DOHH2 (cell line): ENCODE measurements at regions not wholly inside any gene's neighbourhood (a gene's known extent, or its start where the extent isn't known, plus 50 kb on each side); places are given as distances from the start of the nearest gene placed in this dataset.

ENCODE experiments used
- H3F3A ChIP-seq: fragments of 200-600 bp; sonication (generic), shearing (Covaris generic); 2 replicates; pipeline ENCODE4 v1.6.0; 2016; ENCODE audit warnings: antibody characterized with exemption, mild to moderate bottlenecking; ENCODE audit not compliant: control insufficient read depth, insufficient read depth
- H3K27ac ChIP-seq: fragments of 200-600 bp; sonication (generic); 2 replicates; pipeline ENCODE4 v1.5.1; 2014; ENCODE audit warnings: low read depth, mild to moderate bottlenecking, low read length, moderate library complexity
- H3K27me3 ChIP-seq: fragments of 200-600 bp; sonication (generic); 2 replicates; pipeline ENCODE4 v1.6.1; 2014; ENCODE audit warnings: mild to moderate bottlenecking, low read length, mixed read lengths; ENCODE audit not compliant: control insufficient read depth
- H3K36me3 ChIP-seq: fragments of 200-600 bp; sonication (generic); 2 replicates; pipeline ENCODE4 v1.6.1; 2014; ENCODE audit warnings: mild to moderate bottlenecking, low read length, moderate library complexity, mixed read lengths; ENCODE audit not compliant: control insufficient read depth
- H3K4me1 ChIP-seq: fragments of 200-600 bp; sonication (generic); 2 replicates; pipeline ENCODE4 v1.6.1; 2014; ENCODE audit warnings: mild to moderate bottlenecking, low read length, mixed read lengths; ENCODE audit not compliant: control insufficient read depth
- H3K4me2 ChIP-seq: fragments of 200-600 bp; sonication (generic); 2 replicates; pipeline ENCODE4 v1.6.0; 2014; ENCODE audit warnings: mild to moderate bottlenecking, low read length, moderate library complexity
- H3K4me3 ChIP-seq: fragments of 200-600 bp; sonication (generic); 2 replicates; pipeline ENCODE4 v1.5.1; 2014; ENCODE audit warnings: mild to moderate bottlenecking, low read length, mixed read lengths
- H3K79me2 ChIP-seq: fragments of 200-600 bp; sonication (generic); 2 replicates; pipeline ENCODE4 v1.6.1; 2014; ENCODE audit warnings: mild to moderate bottlenecking, low read length, mixed read lengths; ENCODE audit not compliant: control insufficient read depth
- H3K9me2 ChIP-seq: fragments of 200-600 bp; sonication (generic); replicated peaks from 2 replicates; pipeline ENCODE4 v1.6.1; 2014; ENCODE audit warnings: mild to moderate bottlenecking, low read length, mixed read lengths; ENCODE audit not compliant: control insufficient read depth
- H3K9me3 ChIP-seq: fragments of 200-600 bp; sonication (generic); 2 replicates; pipeline ENCODE4 v1.6.1; 2014; ENCODE audit warnings: antibody characterized with exemption, low read length, mixed read lengths; ENCODE audit not compliant: control insufficient read depth, insufficient read depth
- H4K20me1 ChIP-seq: fragments of 200-600 bp; sonication (generic); 2 replicates; pipeline ENCODE4 v1.6.0; 2014; ENCODE audit warnings: low read depth, mild to moderate bottlenecking, antibody characterized with exemption, low read length, moderate library complexity; ENCODE audit not compliant: control insufficient read depth, insufficient read depth
- CTCF ChIP-seq: fragments of 200-600 bp; sonication (generic); IDR thresholded peaks from one replicate; pipeline ENCODE4 v1.5.1; 2014; ENCODE audit warnings: antibody characterized with exemption, mild to moderate bottlenecking, low read depth, low read length; ENCODE audit not compliant: poor library complexity, severe bottlenecking
- EZH2phosphoT487 ChIP-seq: fragments of 200-600 bp; sonication (generic); IDR thresholded peaks from 2 replicates; pipeline ENCODE4 v1.6.1; 2017; ENCODE audit warnings: borderline replicate concordance, mild to moderate bottlenecking, antibody characterized with exemption, low read length, moderate library complexity, mixed read lengths

- Histone ChIP-seq H4K20me1 (no peaks in the 10 kb centered on the region), H3K27me3 (0 out of 2 replicates have a peak, but pooled peaks cover 3% of the 10 kb centered on the region), H3K79me2 (no peaks in the 10 kb centered on the region), H3K9me3 (no peaks in the 10 kb centered on the region), H3K27ac (no peak overlapping the region), H3F3A (no peaks in the 10 kb centered on the region), H3K4me2 (no peak overlapping the region), H3K9me2 (no peaks in the 10 kb centered on the region), H3K4me3 (no peak overlapping the region), H3K36me3 (no peaks in the 10 kb centered on the region), H3K4me1 (no peaks in the 10 kb centered on the region)
- TF ChIP-seq EZH2phosphoT487 (no peak), CTCF (no peak)
Measured at GRCh38 chr5:167574464-167574863, 717.0 kb upstream of the WWC1 start.

DNA sequence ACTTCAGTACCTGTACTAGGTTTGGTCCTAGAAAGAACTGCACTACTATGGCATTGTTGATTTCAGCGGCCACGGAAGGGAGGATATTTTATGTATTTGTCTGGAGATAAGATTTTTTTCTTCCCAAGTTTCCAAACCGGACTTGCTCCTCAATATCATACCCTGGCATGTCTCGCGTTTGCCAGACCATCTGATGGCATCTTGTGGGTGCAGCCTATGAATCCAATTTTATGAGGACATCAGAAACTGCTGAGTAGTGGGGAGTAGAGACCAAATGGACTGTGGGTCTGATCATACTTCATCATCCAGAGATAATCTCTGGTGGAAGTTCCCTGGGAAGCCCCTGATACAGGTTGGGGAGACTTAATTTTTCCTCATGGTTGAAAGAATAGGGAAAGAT lies 716.1 kb upstream of the WWC1 start:
- H3K27ac ChIP-seq, result no peak overlapping the region
- H3K4me3 ChIP-seq, result no peak overlapping the region
- TF ChIP-seq CTCF (no peak), EZH2phosphoT487 (no peak)
- no peak overlapping the region for H3K4me2 ChIP-seq
- no peaks in the 10 kb centered on the region for H3K36me3 ChIP-seq
- no peaks in the 10 kb centered on the region for H3K4me1 ChIP-seq
- no peaks in the 10 kb centered on the region for H3K9me3 ChIP-seq
- H3K79me2 ChIP-seq, result no peaks in the 10 kb centered on the region
- no peaks in the 10 kb centered on the region for H4K20me1 ChIP-seq
- no peaks in the 10 kb centered on the region for H3K9me2 ChIP-seq
- H3F3A ChIP-seq, result no peaks in the 10 kb centered on the region
- 0 out of 2 replicates have a peak, but pooled peaks cover 3% of the 10 kb centered on the region for H3K27me3 ChIP-seq

DNA sequence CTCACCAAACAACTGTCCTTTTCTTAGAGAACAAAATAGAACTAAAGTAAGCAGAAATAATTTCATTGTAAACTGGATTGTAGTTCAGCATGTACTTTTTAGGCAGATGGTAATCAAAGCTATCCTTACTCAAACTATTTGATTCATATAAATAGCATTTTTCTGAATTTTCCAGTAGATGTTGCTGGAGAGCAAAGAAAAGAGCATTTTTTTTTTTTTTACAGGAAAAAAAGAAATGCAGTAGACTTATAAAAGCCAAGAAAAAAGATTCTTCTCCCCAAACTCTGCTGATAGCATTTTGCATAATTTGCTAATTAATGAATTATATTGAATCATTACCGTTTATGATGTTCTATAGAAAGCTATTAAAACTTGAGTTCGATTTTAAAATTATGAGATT lies 715.3 kb upstream of the WWC1 start:
- no peaks in the 10 kb centered on the region for H3K9me2 ChIP-seq
- TF ChIP-seq EZH2phosphoT487, result no peak
- no peak for TF ChIP-seq CTCF
- H3K4me3 ChIP-seq, result no peak overlapping the region
- H4K20me1 ChIP-seq, result no peaks in the 10 kb centered on the region
- no peaks in the 10 kb centered on the region for H3F3A ChIP-seq
- no peaks in the 10 kb centered on the region for H3K79me2 ChIP-seq
- H3K27me3 ChIP-seq, result 0 out of 2 replicates have a peak, but pooled peaks cover 3% of the 10 kb centered on the region
- H3K4me1 ChIP-seq, result no peaks in the 10 kb centered on the region
- H3K9me3 ChIP-seq, result no peaks in the 10 kb centered on the region
- H3K27ac ChIP-seq, result no peak overlapping the region
- H3K36me3 ChIP-seq, result no peaks in the 10 kb centered on the region
- no peak overlapping the region for H3K4me2 ChIP-seq

DNA sequence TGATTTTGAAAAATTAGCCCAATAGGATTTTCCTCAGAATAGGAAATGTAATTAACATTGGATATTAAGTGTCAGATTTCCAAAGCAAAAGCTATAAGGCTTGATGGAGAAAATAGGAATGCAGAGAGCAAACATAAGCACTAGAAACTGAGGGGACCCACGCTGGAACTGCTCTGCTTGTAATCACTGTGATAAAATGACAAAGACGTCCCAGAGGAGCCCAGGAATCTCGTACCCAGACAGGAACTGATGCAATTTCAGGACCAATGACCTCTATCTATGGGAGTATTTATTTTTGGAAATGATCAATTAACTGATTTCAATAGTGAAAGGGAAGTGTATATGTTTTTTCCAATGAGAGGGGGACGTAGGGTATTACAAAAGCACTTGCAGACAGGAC lies 714.5 kb upstream of the WWC1 start:
- no peak for TF ChIP-seq CTCF
- TF ChIP-seq EZH2phosphoT487, result no peak
- no peak overlapping the region for H3K27ac ChIP-seq
- H3F3A ChIP-seq, result no peaks in the 10 kb centered on the region
- H3K27me3 ChIP-seq, result 0 out of 2 replicates have a peak, but pooled peaks cover 3% of the 10 kb centered on the region
- H3K9me3 ChIP-seq, result no peaks in the 10 kb centered on the region
- no peaks in the 10 kb centered on the region for H3K9me2 ChIP-seq
- H3K4me1 ChIP-seq, result no peaks in the 10 kb centered on the region
- no peaks in the 10 kb centered on the region for H3K36me3 ChIP-seq
- no peak overlapping the region for H3K4me3 ChIP-seq
- no peaks in the 10 kb centered on the region for H3K79me2 ChIP-seq
- H3K4me2 ChIP-seq, result no peak overlapping the region
- no peaks in the 10 kb centered on the region for H4K20me1 ChIP-seq
